Gastrocnemius medialis (tissue), 4 donors: ENCODE measurements at regions not wholly inside any gene's neighbourhood (a gene's known extent, or its start where the extent isn't known, plus 50 kb on each side); places are given as distances from the start of the nearest gene placed in this dataset.

ENCODE experiments used
- POLR2A ChIP-seq, 2 donors: fragments of 450-650 bp; IDR thresholded peaks; one replicate each; pipeline ENCODE4 v1.6.1; 2017; ENCODE audit warnings: antibody characterized with exemption in 2 of 2, mild to moderate bottlenecking in 2 of 2, moderate library complexity in 2 of 2
- TF ChIP-seq, protein P1 (sequence below), 5 experiments: fragments of 450-650 bp in 3 of 5; fragments of 200-600 bp in 2 of 5; sonication (generic) in 2 of 5; IDR thresholded peaks in 4 of 5; conservative IDR thresholded peaks in 1 of 5; 1 replicate in 4 of 5; 2 replicates in 1 of 5; pipeline ENCODE4 v1.5.1; 2016 to 2019; ENCODE audit warnings: antibody characterized with exemption in 5 of 5, mild to moderate bottlenecking in 3 of 5, moderate library complexity in 3 of 5

DNA sequence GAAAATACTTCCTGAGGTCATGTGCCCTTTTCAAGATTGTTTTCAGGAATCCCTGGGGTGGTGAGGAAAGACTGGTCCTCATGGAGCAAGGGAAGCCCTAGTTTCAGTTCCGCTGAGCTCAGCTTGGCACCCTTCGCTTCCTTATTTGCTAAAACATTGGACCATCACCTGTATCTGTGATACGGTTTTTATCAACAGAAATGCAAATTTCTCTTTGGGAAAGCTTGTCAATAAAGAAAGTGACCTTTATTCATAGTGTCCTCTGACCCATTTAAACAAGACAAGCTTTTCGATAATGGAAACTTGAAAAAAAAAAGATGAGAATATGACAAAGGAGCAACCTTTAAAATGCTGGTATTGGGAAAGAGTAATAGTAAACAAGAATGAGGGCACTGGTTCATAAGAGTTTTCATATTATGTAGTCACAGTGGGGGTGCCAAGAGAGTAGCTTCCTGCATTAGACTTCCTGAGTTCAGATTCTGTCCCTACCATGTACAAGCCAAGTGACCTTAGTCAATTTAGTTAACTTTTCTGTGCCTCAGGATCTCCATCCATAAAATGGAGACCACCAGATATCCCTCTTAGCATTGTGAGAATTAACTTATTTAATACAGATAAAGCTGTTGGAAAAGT is 57.0 kb upstream of the RAI2 start:
- TF ChIP-seq, protein P1, sequence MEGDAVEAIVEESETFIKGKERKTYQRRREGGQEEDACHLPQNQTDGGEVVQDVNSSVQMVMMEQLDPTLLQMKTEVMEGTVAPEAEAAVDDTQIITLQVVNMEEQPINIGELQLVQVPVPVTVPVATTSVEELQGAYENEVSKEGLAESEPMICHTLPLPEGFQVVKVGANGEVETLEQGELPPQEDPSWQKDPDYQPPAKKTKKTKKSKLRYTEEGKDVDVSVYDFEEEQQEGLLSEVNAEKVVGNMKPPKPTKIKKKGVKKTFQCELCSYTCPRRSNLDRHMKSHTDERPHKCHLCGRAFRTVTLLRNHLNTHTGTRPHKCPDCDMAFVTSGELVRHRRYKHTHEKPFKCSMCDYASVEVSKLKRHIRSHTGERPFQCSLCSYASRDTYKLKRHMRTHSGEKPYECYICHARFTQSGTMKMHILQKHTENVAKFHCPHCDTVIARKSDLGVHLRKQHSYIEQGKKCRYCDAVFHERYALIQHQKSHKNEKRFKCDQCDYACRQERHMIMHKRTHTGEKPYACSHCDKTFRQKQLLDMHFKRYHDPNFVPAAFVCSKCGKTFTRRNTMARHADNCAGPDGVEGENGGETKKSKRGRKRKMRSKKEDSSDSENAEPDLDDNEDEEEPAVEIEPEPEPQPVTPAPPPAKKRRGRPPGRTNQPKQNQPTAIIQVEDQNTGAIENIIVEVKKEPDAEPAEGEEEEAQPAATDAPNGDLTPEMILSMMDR (IDR thresholded peaks at IDR 0.05 in 4 of 5, conservative IDR thresholded peaks at IDR 0.05 in 1 of 5) = no peak
- no peak for TF ChIP-seq POLR2A (IDR thresholded peaks at IDR 0.05)
